ENCODE measurements at regions not wholly inside any gene's neighbourhood (a gene's known extent, or its start where the extent isn't known, plus 50 kb on each side); places are given as distances from the start of the nearest gene placed in this dataset.

DNA sequence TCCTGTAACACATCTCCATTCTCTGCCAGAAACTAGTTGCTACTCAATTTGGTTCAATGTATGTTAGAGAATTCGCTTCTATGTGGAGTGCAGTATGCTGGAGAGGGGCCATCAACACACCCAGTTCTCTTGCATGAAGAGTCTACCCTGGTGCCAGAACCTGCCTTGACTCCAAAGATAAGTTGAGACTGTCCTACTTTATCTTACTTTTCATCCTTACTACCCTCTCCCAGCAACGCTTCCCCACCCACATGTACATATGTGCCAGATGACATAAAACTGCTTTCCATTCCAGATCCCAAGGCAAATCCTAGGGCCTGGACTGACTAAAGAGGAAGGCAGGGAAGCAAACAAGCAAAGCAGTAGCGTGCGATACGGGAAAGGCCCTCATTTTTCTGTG lies 442.6 kb upstream of the THRB start:
- TF ChIP-seq, protein P1, sequence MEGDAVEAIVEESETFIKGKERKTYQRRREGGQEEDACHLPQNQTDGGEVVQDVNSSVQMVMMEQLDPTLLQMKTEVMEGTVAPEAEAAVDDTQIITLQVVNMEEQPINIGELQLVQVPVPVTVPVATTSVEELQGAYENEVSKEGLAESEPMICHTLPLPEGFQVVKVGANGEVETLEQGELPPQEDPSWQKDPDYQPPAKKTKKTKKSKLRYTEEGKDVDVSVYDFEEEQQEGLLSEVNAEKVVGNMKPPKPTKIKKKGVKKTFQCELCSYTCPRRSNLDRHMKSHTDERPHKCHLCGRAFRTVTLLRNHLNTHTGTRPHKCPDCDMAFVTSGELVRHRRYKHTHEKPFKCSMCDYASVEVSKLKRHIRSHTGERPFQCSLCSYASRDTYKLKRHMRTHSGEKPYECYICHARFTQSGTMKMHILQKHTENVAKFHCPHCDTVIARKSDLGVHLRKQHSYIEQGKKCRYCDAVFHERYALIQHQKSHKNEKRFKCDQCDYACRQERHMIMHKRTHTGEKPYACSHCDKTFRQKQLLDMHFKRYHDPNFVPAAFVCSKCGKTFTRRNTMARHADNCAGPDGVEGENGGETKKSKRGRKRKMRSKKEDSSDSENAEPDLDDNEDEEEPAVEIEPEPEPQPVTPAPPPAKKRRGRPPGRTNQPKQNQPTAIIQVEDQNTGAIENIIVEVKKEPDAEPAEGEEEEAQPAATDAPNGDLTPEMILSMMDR (IDR thresholded peaks at IDR 0.05; ENCODE audit: low read depth, low read length): no peak

DNA sequence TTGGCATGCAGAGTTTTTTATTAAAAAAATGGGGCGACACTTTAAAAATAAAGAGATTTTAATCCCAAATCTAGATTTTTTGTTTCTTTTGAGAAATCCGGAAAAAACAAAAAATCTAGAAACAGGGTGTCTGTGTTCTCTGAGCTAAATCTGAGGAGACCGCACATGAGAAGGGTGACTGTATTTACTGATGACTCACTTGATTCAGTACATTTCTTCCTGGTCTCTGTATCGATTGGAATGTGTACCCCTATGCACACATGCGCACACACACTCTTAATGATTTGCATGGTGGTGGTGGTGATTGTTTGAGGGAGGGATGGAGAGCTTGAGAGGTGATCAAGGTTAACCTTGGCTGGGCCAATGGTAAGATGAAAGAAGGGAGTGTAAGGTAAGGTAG lies 443.1 kb upstream of the THRB start:
- no peak overlapping the region for H3K4me3 ChIP-seq (ENCODE audit: low read depth, low read length)
- TF ChIP-seq, protein P1 (IDR thresholded peaks at IDR 0.05; ENCODE audit: low read depth, low read length): no peak

More for the DNA sequence above, 442.6 kb upstream of the THRB start:
- no peak overlapping the region for H3K4me3 ChIP-seq (ENCODE audit: low read depth, low read length)

- H3K4me3 ChIP-seq (ENCODE audit: low read depth, low read length): no peak overlapping the region
- TF ChIP-seq, protein P1 (IDR thresholded peaks at IDR 0.05; ENCODE audit: low read depth, low read length): no peak
These were observed 449.3 kb upstream of the THRB start for GRCh38 chr3:24943961-24944360.

- TF ChIP-seq, protein P1 (IDR thresholded peaks at IDR 0.05; ENCODE audit: low read depth, low read length): no peak
- H3K4me3 ChIP-seq (ENCODE audit: low read depth, low read length): no peak overlapping the region
These were observed 450.3 kb upstream of the THRB start for GRCh38 chr3:24944805-24945520.

DNA sequence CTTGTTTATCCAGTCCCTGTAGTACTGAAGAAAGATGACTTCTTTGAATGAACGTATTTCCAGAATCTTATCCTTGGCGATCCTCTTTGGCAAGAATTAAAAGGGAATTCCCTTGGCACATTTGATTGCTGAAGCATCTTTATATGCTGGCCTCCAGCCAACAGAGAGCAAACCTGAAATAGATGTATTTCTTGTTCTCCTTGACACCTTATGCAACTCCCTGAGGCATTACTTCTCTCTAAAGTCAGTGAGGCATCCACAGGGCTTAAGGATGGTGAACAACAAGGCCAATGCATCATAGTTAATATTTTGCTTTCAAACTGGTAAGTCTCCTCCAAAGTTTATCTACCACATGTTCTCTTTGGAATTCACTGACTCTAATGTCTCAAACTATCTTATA lies 450.9 kb upstream of the THRB start:
- H3K4me3 ChIP-seq (ENCODE audit: low read depth, low read length): no peak overlapping the region
- TF ChIP-seq, protein P1 (IDR thresholded peaks at IDR 0.05; ENCODE audit: low read depth, low read length): no peak

GRCh38 chr3:24947103-24947502 lies 452.5 kb upstream of the THRB start:
- no peak overlapping the region for H3K4me3 ChIP-seq (ENCODE audit: low read depth, low read length)
- TF ChIP-seq, protein P1 (IDR thresholded peaks at IDR 0.05; ENCODE audit: low read depth, low read length): no peak

- TF ChIP-seq, protein P1 (IDR thresholded peaks at IDR 0.05; ENCODE audit: low read depth, low read length): no peak
- H3K4me3 ChIP-seq (ENCODE audit: low read depth, low read length): no peak overlapping the region
These were observed 456.5 kb upstream of the THRB start for GRCh38 chr3:24951180-24951579.

All from WI38 (cell line).